ENCODE measurements at regions not wholly inside any gene's neighbourhood (a gene's known extent, or its start where the extent isn't known, plus 50 kb on each side); places are given as distances from the start of the nearest gene placed in this dataset.
A peak's percentile ranks its signal among the peaks of the same experiment; 100 is the strongest.

DNA sequence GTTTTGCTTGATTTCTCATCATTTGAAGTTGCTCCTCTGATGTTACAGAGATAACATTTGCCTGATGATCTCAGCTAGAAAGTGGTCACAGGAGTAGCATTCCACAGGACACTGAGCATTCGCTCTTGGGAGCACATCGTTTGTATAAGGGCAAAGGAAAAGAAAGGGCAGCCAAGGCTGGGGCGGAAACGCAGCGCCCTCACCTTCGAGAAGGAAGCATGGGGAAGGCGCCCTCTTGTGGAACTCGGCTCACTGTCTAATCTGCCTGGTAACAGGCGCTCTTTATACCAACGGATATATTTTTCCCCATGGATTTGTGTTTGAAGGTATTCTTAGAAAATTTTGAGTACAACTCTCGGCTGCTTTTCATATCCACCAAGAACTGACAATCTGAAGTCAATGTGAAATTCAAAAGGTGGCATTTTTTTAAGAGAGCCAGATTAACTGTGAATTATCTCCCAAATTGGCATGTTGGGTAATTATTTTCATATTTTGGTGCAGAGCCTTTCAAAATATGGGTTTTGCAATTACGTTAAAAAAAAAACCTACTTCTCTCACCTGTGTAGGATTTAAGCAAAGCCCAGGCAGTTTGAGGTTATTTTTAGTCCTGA lies 172.7 kb downstream of the CAND1 start:
- DNase-seq (peak; percentile 88 to 98 (median 94)), ATAC-seq (peak; percentile 98)
- Histone ChIP-seq H3K9me3 (no peaks in the 10 kb centered on the region), H3K4me3 (no peak overlapping the region), H3K36me3 (ENCODE audit: low read depth) (no peaks in the 10 kb centered on the region), H3K4me1 (ENCODE audit: low read depth) (peaks cover 14% of the 10 kb centered on the region)
- intact Hi-C loops (cut with DNase I, micrococcal nuclease) = loop anchor here (5.0 kb wide), 1 partner anchor 85 kb away; no protein-coding TSS in a partner anchor
- TF ChIP-seq, protein P1, sequence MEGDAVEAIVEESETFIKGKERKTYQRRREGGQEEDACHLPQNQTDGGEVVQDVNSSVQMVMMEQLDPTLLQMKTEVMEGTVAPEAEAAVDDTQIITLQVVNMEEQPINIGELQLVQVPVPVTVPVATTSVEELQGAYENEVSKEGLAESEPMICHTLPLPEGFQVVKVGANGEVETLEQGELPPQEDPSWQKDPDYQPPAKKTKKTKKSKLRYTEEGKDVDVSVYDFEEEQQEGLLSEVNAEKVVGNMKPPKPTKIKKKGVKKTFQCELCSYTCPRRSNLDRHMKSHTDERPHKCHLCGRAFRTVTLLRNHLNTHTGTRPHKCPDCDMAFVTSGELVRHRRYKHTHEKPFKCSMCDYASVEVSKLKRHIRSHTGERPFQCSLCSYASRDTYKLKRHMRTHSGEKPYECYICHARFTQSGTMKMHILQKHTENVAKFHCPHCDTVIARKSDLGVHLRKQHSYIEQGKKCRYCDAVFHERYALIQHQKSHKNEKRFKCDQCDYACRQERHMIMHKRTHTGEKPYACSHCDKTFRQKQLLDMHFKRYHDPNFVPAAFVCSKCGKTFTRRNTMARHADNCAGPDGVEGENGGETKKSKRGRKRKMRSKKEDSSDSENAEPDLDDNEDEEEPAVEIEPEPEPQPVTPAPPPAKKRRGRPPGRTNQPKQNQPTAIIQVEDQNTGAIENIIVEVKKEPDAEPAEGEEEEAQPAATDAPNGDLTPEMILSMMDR (IDR thresholded peaks at IDR 0.05) = peak; percentile 71

DNA sequence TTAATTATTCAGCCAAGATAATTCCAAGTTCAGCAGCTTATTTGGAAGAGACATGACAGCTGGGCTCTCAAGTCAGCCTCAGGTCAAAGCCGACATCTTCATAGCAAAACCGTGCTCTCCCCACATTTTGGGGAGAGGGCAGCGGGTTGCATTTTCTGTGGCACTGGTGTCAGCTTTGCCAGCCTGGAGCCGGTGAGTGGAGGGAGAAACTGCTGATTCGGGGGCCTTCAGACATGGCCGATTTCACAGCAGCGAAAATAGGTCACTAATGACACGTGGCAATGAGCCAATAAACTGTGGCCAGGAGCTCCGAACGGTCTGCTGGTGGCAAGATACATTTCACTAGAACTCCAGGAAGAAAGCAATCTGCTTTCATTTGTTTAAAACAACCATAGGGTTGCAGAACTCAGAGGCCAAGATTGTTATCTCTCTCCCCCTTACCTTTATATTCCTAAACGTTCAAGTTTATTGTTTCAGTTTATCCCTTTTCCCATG lies 173.2 kb downstream of the CAND1 start:
- ATAC-seq (peak; percentile 53), DNase-seq (peak in 2 of 3 donors; percentile 42 to 55)
- Histone ChIP-seq H3K36me3 (ENCODE audit: low read depth) (no peaks in the 10 kb centered on the region), H3K4me1 (ENCODE audit: low read depth) (peaks cover 14% of the 10 kb centered on the region), H3K4me3 (no peak overlapping the region), H3K9me3 (no peaks in the 10 kb centered on the region)
- TF ChIP-seq, protein P1 (IDR thresholded peaks at IDR 0.05) = no peak
- intact Hi-C loops (cut with DNase I, micrococcal nuclease) = loop anchor here (5.0 kb wide), 1 partner anchor 85 kb away; no protein-coding TSS in a partner anchor

DNA sequence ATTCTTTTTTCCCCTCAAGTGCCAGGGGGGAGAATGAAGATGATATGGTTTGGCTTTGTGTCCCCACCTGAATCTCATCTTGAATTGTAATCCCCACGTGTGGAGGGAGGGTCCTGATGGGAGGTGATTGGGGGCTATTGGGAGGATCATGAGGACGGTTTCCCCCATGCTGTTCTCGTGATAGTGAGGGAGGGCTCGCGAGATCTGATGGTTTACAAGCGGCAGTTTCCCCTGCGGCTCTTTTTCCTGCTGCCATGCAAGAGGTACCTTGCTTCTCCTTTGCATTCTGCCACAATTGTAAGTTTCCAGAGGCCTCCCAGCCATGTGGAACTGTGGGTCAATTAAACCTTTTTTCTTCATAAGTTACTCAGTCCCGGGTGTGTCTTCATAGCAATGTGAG lies 173.7 kb downstream of the CAND1 start:
- TF ChIP-seq, protein P1 (IDR thresholded peaks at IDR 0.05) = no peak
- H3K36me3 ChIP-seq (ENCODE audit: low read depth) = no peaks in the 10 kb centered on the region
- ATAC-seq = no peak
- DNase-seq = no peak
- peaks cover 14% of the 10 kb centered on the region for H3K4me1 ChIP-seq (ENCODE audit: low read depth)
- intact Hi-C loops (cut with DNase I, micrococcal nuclease) = loop anchor here (5.0 kb wide), 1 partner anchor 86 kb away; no protein-coding TSS in a partner anchor
- H3K4me3 ChIP-seq = no peak overlapping the region
- no peaks in the 10 kb centered on the region for H3K9me3 ChIP-seq

DNA sequence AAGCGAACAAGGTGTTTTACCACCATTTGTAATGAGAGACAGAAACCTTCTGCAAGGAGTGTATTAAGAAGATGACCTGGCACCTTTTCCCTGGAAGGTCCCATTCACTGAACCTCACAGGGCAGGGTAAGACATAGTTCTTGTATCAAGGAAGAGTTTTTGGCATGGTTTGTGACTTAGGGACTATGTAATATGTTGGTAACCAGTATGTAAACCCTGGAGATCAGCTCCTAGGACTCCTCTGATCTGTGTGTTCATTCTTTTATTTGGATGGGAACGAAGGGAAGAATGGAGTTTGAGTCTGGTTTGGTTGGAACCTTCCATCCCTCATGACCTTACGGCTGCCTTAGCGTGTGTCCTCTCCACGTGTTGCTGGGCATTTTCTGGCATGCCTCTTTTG lies 175.4 kb downstream of the CAND1 start:
- TF ChIP-seq, protein P1 (IDR thresholded peaks at IDR 0.05) = no peak
- Histone ChIP-seq H3K36me3 (ENCODE audit: low read depth) (no peaks in the 10 kb centered on the region), H3K9me3 (no peaks in the 10 kb centered on the region), H3K4me3 (no peak overlapping the region), H3K4me1 (ENCODE audit: low read depth) (peaks cover 14% of the 10 kb centered on the region)
- ATAC-seq (no peak), DNase-seq (no peak)
- intact Hi-C loops (cut with DNase I, micrococcal nuclease) = loop anchor here (5.0 kb wide), 1 partner anchor 87 kb away; no protein-coding TSS in a partner anchor

DNA sequence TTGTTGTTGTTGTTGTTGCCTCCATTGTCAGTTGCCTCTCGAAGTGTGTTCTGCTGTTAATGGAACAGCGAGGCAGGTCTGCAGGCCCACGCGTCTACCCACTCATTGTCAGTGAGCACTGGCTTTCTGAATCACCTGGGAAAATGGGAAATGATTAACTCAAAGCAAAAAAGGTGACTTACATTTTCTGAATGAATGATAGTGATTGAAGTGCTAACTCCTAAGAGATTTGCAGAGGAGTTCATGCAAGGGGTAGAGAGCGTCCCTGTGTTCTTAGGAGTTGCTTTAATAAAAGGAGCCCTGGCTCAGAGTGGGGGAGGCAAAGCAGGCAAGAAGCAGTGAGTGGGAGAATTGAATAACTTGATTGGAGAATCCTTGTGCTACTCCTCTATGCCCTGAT lies 177.6 kb downstream of the CAND1 start:
- no peak for ATAC-seq
- Histone ChIP-seq H3K36me3 (ENCODE audit: low read depth) (no peaks in the 10 kb centered on the region), H3K4me1 (ENCODE audit: low read depth) (peaks cover 10% of the 10 kb centered on the region), H3K4me3 (no peak overlapping the region), H3K9me3 (no peaks in the 10 kb centered on the region)
- DNase-seq = no peak
- TF ChIP-seq, protein P1 (IDR thresholded peaks at IDR 0.05) = no peak
- intact Hi-C loops (cut with DNase I, micrococcal nuclease) = no loop called here
